ENCODE measurements at regions not wholly inside any gene's neighbourhood (a gene's known extent, or its start where the extent isn't known, plus 50 kb on each side); places are given as distances from the start of the nearest gene placed in this dataset.

DNA sequence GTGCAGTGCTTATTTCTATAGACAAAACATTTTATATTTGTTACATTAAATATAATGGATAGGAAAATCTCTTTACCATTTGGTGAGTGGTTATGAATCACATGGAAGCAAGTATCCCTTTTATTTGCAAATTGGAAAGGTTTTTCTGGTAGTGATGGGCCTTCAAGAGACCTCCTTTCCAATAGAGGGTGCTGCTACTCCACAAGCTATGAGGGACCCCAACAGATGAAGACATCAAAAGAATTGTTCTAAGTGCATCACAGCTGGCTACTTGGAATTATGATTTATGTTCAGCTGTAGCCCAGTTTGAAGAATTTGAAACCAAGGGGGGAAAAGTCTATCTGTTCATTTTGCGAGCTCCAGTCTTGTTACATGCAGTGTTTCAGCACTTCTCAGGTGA lies 493.7 kb upstream of the SGCD start:
- Mint-ChIP-seq H3K4me3 (no peak overlapping the region), H3K4me1 (ENCODE audit: low read depth in 2 of 2) (peaks cover 0 to 10% of the 10 kb centered on the region in 2 donors), H3K27ac (no peak overlapping the region), H3K36me3 (no peaks in the 10 kb centered on the region), H3K9me3 (no peaks in the 10 kb centered on the region), H3K27me3 (no peaks in the 10 kb centered on the region)
- no peak for ATAC-seq
- DNase-seq (ENCODE audit: low spot score), result no peak

DNA sequence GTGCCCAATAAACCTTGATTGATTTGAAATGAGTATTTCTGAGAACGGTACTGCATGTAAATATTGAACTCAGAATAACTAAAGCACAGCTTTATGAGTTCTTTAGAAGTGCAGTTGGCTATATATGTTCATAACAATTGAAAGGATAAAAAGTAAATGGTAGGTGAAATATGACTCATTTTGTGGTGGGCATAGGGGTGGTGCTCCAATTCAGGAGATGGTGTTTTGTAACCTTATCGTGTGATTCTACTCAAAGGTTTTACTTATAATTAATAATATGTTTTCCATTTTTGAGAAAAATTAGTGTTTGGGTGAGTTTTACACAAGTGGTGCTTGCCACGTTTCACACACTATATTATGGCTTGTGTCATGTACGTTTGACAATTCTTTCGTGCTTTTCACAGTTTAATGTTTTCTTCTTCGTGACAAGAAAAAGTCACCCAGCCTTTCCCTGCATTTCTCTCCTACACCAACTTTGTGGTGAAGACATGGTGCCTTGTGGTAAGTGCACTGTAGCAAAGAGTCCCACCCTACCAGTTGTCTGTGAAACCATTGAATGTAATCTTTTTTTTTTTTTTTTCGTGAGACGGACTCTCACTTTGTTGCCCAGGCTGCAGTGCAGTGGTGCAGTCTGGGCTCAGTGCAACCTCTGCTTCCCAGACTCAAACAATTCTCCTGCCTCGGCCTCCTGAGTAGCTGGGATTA lies 492.5 kb upstream of the SGCD start:
- Mint-ChIP-seq H3K9me3 (no peaks in the 10 kb centered on the region), H3K27me3 (no peaks in the 10 kb centered on the region), H3K27ac (no peak overlapping the region), H3K36me3 (no peaks in the 10 kb centered on the region), H3K4me1 (ENCODE audit: low read depth in 2 of 2) (peaks cover 0 to 17% of the 10 kb centered on the region in 2 donors), H3K4me3 (peak overlapping the region; percentile 28)
- peak; percentile 43 to 66 for ATAC-seq
- no peak for DNase-seq (ENCODE audit: low spot score)

- H3K27me3 Mint-ChIP-seq, result no peaks in the 10 kb centered on the region
- H3K4me1 Mint-ChIP-seq (ENCODE audit: low read depth in 2 of 2), result peaks cover 0 to 17% of the 10 kb centered on the region in 2 donors
- ATAC-seq (no peak), DNase-seq (ENCODE audit: low spot score) (no peak)
- H3K27ac Mint-ChIP-seq, result no peak overlapping the region
- H3K4me3 Mint-ChIP-seq, result no peak overlapping the region
- no peaks in the 10 kb centered on the region for H3K9me3 Mint-ChIP-seq
- H3K36me3 Mint-ChIP-seq, result no peaks in the 10 kb centered on the region
Measured at GRCh38 chr5:155836089-155836803, 490.7 kb upstream of the SGCD start.

DNA sequence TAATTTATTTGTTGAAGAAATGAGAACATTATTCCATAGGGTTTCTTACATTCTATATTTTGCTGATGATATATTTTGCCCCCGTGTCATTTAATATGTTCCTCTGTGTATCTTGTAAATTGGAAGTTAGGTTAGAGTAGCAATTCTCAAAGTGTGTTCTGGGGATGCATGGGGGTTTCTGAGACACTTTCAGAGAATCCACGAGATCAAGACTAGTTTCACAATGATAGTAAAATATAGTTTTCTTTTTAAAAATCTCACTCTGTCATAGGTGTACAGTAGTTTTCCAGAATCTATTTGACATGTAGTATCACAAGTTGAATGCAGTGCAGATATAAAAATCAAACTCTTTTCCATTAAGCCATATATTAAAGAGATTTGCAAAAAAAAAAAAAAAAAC lies 488.6 kb upstream of the SGCD start:
- Mint-ChIP-seq H3K4me3 (no peak overlapping the region), H3K27me3 (no peaks in the 10 kb centered on the region), H3K36me3 (no peaks in the 10 kb centered on the region), H3K9me3 (no peaks in the 10 kb centered on the region), H3K4me1 (ENCODE audit: low read depth in 2 of 2) (peaks cover 0 to 17% of the 10 kb centered on the region in 2 donors), H3K27ac (no peak overlapping the region)
- DNase-seq (ENCODE audit: low spot score) (no peak), ATAC-seq (no peak)

DNA sequence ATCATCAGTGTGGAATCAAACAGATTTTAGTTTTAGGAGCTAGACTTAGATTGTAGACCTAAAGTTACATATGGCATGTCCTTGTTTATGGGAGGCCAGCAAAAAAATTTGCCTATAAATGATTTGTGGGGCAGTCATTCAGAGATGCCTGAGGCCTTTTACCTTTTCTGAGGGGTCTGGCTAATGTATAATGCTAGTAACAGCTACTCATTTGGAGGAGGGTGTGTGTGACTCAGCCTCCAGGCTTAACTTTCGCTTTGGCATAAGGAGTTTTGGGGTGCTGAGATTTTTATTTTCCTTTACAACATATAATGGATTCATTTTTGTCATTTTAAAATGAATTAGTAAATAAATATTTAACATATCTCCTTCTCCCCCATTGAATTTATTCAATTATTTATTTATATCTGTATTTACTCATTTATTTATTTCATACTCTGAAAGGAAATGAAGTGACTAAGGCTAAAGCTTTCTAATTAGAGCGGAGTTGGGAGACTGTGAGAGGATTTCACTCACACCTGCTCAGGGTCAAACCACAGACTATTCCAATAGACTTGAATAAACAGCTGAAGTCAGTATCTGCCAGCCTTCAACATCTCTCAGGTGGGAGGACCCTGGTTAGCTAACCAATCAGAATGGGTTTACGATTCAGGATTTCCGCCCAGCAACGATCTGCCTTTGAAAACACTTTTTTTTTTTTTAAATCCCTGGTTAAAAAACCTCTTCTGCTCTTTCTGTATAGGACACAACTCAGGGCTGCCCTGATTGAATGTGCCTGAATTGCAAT lies 487.5 kb upstream of the SGCD start:
- Mint-ChIP-seq H3K27ac (no peak overlapping the region), H3K36me3 (no peaks in the 10 kb centered on the region), H3K27me3 (no peaks in the 10 kb centered on the region), H3K4me3 (no peak overlapping the region), H3K9me3 (no peaks in the 10 kb centered on the region), H3K4me1 (ENCODE audit: low read depth in 2 of 2) (peaks cover 0 to 11% of the 10 kb centered on the region in 2 donors)
- DNase-seq (ENCODE audit: low spot score), result no peak
- no peak for ATAC-seq

DNA sequence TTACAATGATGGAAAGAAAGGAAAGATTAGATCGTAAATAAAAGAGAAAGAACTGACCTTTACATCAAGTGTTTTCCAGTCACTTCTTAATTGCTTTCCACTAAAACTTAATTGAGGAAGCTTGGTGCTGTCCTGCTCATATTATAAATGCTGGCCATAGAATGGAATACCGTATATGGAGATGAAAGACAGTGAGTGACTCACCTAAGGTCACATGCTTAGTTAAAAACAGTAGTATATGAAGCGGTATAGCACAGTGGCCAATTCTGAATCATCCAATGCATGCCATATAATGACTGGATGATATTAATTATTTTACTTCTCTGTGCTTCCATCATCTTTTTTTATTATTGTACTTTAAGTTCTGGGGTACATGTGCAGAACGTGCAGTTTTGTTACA lies 482.4 kb upstream of the SGCD start:
- Mint-ChIP-seq H3K36me3 (no peaks in the 10 kb centered on the region), H3K9me3 (no peaks in the 10 kb centered on the region), H3K4me1 (ENCODE audit: low read depth in 2 of 2) (no peaks in the 10 kb centered on the region), H3K27ac (no peak overlapping the region), H3K4me3 (no peak overlapping the region), H3K27me3 (no peaks in the 10 kb centered on the region)
- ATAC-seq (no peak), DNase-seq (ENCODE audit: low spot score) (no peak)

- Mint-ChIP-seq H3K27me3 (no peaks in the 10 kb centered on the region), H3K9me3 (peaks cover 2% of the 10 kb centered on the region), H3K27ac (no peak overlapping the region), H3K36me3 (peaks cover 3% of the 10 kb centered on the region), H3K4me3 (no peak overlapping the region), H3K4me1 (ENCODE audit: low read depth in 2 of 2) (no peaks in the 10 kb centered on the region)
- DNase-seq (ENCODE audit: low spot score) (no peak), ATAC-seq (no peak)
Measured at GRCh38 chr5:155850370-155850769, 476.6 kb upstream of the SGCD start.

DNA sequence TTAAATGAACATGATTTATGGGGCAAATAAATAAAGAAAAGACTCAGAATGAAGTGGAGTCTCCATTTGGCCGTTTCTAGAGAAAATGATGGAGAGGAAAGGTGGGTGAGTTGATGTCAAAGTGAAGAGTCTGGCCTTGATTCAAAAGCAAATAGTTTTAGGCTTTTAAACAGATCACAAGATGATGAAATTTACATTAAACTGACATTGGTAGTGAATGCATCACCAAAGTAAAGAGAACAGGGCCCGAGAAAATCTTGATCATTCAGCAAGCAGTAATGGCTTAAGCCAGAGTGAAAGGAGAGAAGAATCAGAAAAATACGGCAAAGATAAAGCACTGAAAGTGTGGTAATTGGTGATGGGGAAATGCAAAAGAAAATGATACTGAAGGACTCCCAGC lies 460.0 kb upstream of the SGCD start:
- Mint-ChIP-seq H3K4me1 (ENCODE audit: low read depth in 2 of 2) (no peaks in the 10 kb centered on the region), H3K27ac (no peak overlapping the region), H3K36me3 (no peaks in the 10 kb centered on the region), H3K27me3 (peaks cover 3 to 18% of the 10 kb centered on the region in 2 donors), H3K4me3 (no peak overlapping the region), H3K9me3 (peaks cover 5% of the 10 kb centered on the region)
- no peak for DNase-seq (ENCODE audit: low spot score)
- ATAC-seq, result no peak

- Mint-ChIP-seq H3K36me3 (no peaks in the 10 kb centered on the region), H3K4me1 (ENCODE audit: low read depth in 2 of 2) (no peaks in the 10 kb centered on the region), H3K27me3 (peaks cover 3 to 18% of the 10 kb centered on the region in 2 donors), H3K4me3 (no peak overlapping the region), H3K27ac (no peak overlapping the region), H3K9me3 (peaks cover 5% of the 10 kb centered on the region)
- ATAC-seq (peak in 1 of 2 donors; percentile 41), DNase-seq (ENCODE audit: low spot score) (no peak)
Measured at GRCh38 chr5:155867522-155868088, 459.4 kb upstream of the SGCD start.

DNA sequence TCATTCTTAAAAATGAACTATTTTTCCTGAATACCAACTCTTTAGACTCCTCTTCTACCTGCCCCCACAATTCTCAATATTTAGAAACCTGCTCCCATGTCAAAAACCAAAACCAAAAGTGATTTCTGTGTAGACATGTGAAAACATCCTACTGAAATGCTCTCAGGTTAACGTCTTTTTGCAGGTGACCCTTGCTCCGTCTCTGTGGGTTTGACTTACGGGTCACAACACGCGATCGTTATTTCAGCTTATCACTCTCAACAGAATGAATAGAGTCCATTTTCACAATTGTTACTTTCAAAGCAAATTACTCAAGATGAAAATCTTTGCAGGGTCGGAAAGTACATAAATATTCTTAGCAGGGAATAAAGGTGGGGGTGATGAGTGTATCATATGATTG lies 456.3 kb upstream of the SGCD start:
- Mint-ChIP-seq H3K27me3 (peaks cover 3 to 10% of the 10 kb centered on the region in 2 donors), H3K9me3 (peaks cover 5% of the 10 kb centered on the region), H3K4me3 (no peak overlapping the region), H3K27ac (no peak overlapping the region), H3K4me1 (ENCODE audit: low read depth in 2 of 2) (no peaks in the 10 kb centered on the region), H3K36me3 (no peaks in the 10 kb centered on the region)
- DNase-seq (ENCODE audit: low spot score) (no peak), ATAC-seq (no peak)

- Mint-ChIP-seq H3K9me3 (peaks cover 5% of the 10 kb centered on the region), H3K27ac (no peak overlapping the region), H3K27me3 (peaks cover 3 to 10% of the 10 kb centered on the region in 2 donors), H3K36me3 (no peaks in the 10 kb centered on the region), H3K4me1 (ENCODE audit: low read depth in 2 of 2) (no peaks in the 10 kb centered on the region), H3K4me3 (no peak overlapping the region)
- DNase-seq (ENCODE audit: low spot score) (no peak), ATAC-seq (no peak)
Measured at GRCh38 chr5:155871623-155872022, 455.3 kb upstream of the SGCD start.

DNA sequence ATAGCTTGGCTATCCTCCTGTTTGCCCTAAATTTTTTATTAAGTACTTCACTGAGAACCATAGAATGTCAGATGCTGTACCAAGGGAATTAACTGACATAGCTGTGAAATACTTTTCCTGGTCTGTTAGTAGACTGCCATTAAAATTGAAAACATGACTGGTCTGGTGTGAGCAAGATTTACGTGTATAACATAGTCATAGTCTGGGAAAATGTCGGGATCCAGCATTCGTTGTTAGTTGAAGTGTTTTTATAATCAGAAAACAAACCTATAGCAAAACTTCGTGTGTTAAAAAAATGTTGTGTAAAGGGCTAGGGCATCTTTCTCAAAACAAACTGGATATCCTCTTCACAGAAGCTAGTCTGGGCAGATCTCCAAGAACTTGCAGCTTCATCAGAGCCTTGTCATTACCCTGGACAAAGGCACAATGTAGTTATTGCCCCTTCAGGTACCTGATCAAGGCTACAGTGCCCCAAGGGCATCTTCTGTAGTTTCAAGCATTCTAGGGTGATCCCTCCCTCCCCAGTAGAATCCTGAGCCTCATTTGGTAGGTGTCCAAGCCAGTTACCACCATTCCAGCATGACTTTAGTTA lies 454.2 kb upstream of the SGCD start:
- H3K27me3 Mint-ChIP-seq, result peaks cover 3 to 10% of the 10 kb centered on the region in 2 donors
- H3K4me3 Mint-ChIP-seq, result no peak overlapping the region
- H3K4me1 Mint-ChIP-seq (ENCODE audit: low read depth in 2 of 2), result no peaks in the 10 kb centered on the region
- DNase-seq (ENCODE audit: low spot score) (no peak), ATAC-seq (no peak)
- H3K27ac Mint-ChIP-seq, result no peak overlapping the region
- no peaks in the 10 kb centered on the region for H3K36me3 Mint-ChIP-seq
- H3K9me3 Mint-ChIP-seq, result peaks cover 5% of the 10 kb centered on the region

DNA sequence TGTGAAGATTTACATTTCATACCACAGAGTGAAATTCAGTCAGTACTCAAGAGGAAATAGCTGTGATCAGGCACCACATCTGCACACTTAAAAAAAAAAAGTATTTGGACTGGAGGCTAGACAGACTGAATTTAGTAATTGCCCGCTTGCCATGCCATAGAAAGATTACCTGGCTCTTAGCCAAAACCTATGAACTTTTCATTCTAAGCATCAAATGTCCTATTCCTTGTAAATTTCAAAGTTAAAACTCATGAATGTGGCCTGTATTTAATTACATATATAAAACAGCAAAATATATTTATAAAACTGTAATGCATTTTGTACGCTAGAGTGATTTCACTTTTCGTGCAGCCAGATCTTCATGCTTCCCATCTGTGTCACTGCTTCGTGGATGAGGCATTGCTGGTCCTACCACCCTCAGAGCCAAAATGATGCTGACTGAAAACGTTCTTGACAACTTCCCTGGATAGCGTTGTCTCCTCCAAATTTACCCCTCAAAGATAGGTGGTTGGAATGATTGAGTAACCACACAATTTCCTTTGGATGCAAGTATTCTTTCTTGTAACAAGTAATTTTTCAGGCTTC lies 447.9 kb upstream of the SGCD start:
- no peak overlapping the region for H3K27ac Mint-ChIP-seq
- H3K36me3 Mint-ChIP-seq, result no peaks in the 10 kb centered on the region
- ATAC-seq (no peak), DNase-seq (ENCODE audit: low spot score) (no peak)
- H3K4me1 Mint-ChIP-seq (ENCODE audit: low read depth in 2 of 2), result peaks cover 0 to 2% of the 10 kb centered on the region in 2 donors
- H3K9me3 Mint-ChIP-seq, result no peaks in the 10 kb centered on the region
- no peak overlapping the region for H3K4me3 Mint-ChIP-seq
- H3K27me3 Mint-ChIP-seq, result no peaks in the 10 kb centered on the region

Measured in natural killer cell treated with Interleukin-12 subunit alpha and Interleukin-12 subunit beta and Interleukin-15 and Interleukin-18, amount 100 ng/mL, for 72 hours (primary cell).